Breast epithelium (tissue), 4 donors: ENCODE measurements at regions not wholly inside any gene's neighbourhood (a gene's known extent, or its start where the extent isn't known, plus 50 kb on each side); places are given as distances from the start of the nearest gene placed in this dataset.
"Not testable (repeated sequence)": the region's sequence is repeated elsewhere in the genome, so short reads cannot be mapped to it uniquely, and the experiment has no call there.

Experiments
- DNase-seq, 2 donors: peaks; one replicate each; pipeline ENCODE4 v3.0.0-alpha.2; 2019; ENCODE audit warnings: low spot score in 2 of 2
- H3K27ac ChIP-seq, 2 donors: fragments of 200-600 bp; sonication (generic) in 1 of 2; one replicate each; pipeline ENCODE4 v1.5.1; 2016 to 2019; ENCODE audit warnings: mild to moderate bottlenecking in 1 of 2
- H3K27me3 ChIP-seq, 2 donors: fragments of 200-600 bp; sonication (generic) in 1 of 2; one replicate each; pipeline versions ENCODE4 v1.5.1 to v1.6.0; 2017 to 2019; ENCODE audit warnings: control low read depth in 1 of 2, mild to moderate bottlenecking in 1 of 2
- H3K36me3 ChIP-seq: fragments of 200-600 bp; one replicate; pipeline ENCODE4 v1.5.1; 2019
- H3K4me1 ChIP-seq, 2 donors: fragments of 200-600 bp; sonication (generic); one replicate each; pipeline ENCODE4 v1.5.1; 2016 to 2019; ENCODE audit warnings: control low read depth in 1 of 2
- H3K4me3 ChIP-seq, 3 donors: fragments of 200-600 bp; sonication (generic); 1 replicate in 2 of 3; 2 replicates in 1 of 3; pipeline ENCODE4 v1.5.1; 2016 to 2019; ENCODE audit warnings: mild to moderate bottlenecking in 3 of 3, moderate library complexity in 2 of 3
- H3K9me3 ChIP-seq, 2 donors: fragments of 200-600 bp; sonication (generic) in 1 of 2; one replicate each; pipeline ENCODE4 v1.5.1; 2016 to 2019; ENCODE audit warnings: control low read depth in 1 of 2
- CTCF ChIP-seq, 3 donors: fragments of 450-650 bp; IDR thresholded peaks; one replicate each; pipeline ENCODE4 v1.5.1; 2016 to 2017; ENCODE audit warnings: antibody characterized with exemption in 3 of 3, mild to moderate bottlenecking in 3 of 3, moderate library complexity in 3 of 3
- POLR2A ChIP-seq: fragments of 450-650 bp; IDR thresholded peaks from one replicate; pipeline ENCODE4 v1.6.1; 2016; ENCODE audit warnings: antibody characterized with exemption, mild to moderate bottlenecking, moderate library complexity
- POLR2AphosphoS5 ChIP-seq, 3 donors: sonication (generic); formaldehyde crosslinking; IDR thresholded peaks; one replicate each; pipeline ENCODE4 v1.6.1; 2017; ENCODE audit warnings: antibody characterized with exemption in 3 of 3
- intact Hi-C: fragments of 100-400 bp; cut with DNase I; formaldehyde crosslinking; loops from one replicate; pipeline ENCODE4 v1.15.1; 2023; ENCODE audit warnings: low total_unique reads

DNA sequence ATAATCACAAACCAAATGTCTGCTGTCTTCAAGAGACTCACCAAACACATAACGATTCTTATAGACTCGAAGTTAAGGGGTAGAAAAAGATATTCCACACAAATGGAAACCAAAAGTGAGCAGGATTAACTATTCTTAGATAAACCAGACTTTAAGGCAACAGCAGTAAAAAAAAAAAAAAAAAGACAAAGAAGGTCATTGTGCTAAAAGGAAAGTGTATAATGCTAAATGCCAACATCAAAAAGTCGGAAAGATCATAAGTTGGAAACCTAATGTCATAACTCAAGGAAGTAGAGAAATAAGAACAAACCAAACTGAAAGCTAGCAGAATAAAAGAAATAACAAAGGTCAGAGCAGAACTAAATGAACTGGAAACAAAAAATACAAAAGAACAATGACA, 714.6 kb downstream of the SEMA5A start:
- H3K27ac ChIP-seq, result no peak overlapping the region
- H3K4me1 ChIP-seq, result no peaks in the 10 kb centered on the region
- no peaks in the 10 kb centered on the region for H3K36me3 ChIP-seq
- no peaks in the 10 kb centered on the region for H3K9me3 ChIP-seq
- no peaks in the 10 kb centered on the region for H3K27me3 ChIP-seq
- no peak overlapping the region for H3K4me3 ChIP-seq
- intact Hi-C loops, result no loop called here
- no peak for TF ChIP-seq CTCF (IDR thresholded peaks at IDR 0.05)
- no peak for TF ChIP-seq POLR2AphosphoS5 (IDR thresholded peaks at IDR 0.05)
- TF ChIP-seq POLR2A, result no peak
- DNase-seq, result no peak

GRCh38 chr5:8831854-8832253, 714.0 kb downstream of the SEMA5A start:
- intact Hi-C loops, result no loop called here
- no peak overlapping the region for H3K27ac ChIP-seq
- DNase-seq, result no peak
- TF ChIP-seq CTCF (IDR thresholded peaks at IDR 0.05) (no peak), POLR2AphosphoS5 (IDR thresholded peaks at IDR 0.05) (no peak), POLR2A (no peak)
- no peaks in the 10 kb centered on the region for H3K36me3 ChIP-seq
- H3K4me1 ChIP-seq, result no peaks in the 10 kb centered on the region
- H3K4me3 ChIP-seq, result no peak overlapping the region
- no peaks in the 10 kb centered on the region for H3K9me3 ChIP-seq
- no peaks in the 10 kb centered on the region for H3K27me3 ChIP-seq

DNA sequence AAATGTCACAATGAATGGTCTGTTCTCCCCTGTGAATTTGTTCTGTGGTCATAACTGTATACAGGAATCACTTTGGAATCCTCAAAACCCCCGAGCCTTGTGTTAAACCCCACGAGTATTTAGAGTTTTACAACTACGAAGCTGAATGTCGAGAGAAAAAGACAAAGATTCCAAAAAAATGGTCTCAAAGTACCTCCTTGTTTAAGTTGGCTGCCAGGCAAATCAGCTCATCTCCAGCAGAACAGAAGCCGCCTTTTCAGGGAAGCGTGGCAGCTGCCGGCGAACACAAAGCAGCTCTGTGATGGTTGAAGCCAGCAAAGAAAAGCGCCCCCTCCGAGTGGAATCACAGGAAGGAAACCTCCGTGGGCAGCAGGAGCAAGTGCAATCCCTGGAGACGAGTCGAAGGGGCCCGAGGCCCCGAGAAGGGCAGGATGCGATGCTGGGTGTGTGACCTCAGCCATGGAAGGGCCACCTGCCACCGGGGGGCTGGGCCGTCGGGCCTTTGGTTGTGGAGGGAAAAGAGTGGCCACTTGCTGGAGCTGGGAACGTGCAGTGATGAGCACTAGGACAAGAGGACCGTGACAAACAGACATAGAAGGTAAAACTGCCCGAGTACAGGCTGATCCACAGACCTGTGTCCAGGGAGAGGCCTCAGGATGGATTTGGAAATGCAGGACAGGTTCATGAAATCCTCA, 706.4 kb downstream of the SEMA5A start:
- DNase-seq, result no peak

DNA sequence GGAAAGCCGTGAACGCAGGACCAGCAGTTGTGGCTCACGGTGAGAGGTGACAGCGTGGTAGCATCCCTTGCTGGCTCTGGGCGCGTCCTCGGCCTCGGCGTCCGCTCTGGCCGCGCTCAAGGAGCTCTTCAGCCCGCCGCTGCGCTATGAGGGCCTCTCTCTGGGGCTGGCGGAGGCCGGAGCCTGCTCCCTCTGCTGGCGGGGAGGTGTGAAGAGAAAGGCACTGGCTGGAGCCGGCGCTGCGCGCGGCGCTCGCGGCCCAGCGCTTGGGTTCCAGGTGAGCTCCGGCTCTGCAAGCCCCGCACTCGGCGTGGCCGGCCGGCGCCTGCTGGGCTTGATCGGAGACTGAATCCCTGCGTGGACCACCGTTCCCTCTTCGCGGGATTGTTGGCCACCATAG, 705.6 kb downstream of the SEMA5A start:
- TF ChIP-seq CTCF (IDR thresholded peaks at IDR 0.05) (no peak), POLR2A (no peak), POLR2AphosphoS5 (IDR thresholded peaks at IDR 0.05) (no peak)
- Histone ChIP-seq H3K27ac (no peak overlapping the region), H3K9me3 (peaks cover 4 to 8% of the 10 kb centered on the region in 2 donors), H3K27me3 (no peaks in the 10 kb centered on the region), H3K4me1 (no peaks in the 10 kb centered on the region), H3K4me3 (no peak overlapping the region), H3K36me3 (no peaks in the 10 kb centered on the region)
- no peak for DNase-seq
- intact Hi-C loops, result no loop called here

More for the DNA sequence above, 706.4 kb downstream of the SEMA5A start:
- intact Hi-C loops, result no loop called here
- TF ChIP-seq POLR2AphosphoS5 (IDR thresholded peaks at IDR 0.05) (no peak), CTCF (IDR thresholded peaks at IDR 0.05) (no peak), POLR2A (no peak)
- no peak overlapping the region for H3K27ac ChIP-seq
- no peak overlapping the region for H3K4me3 ChIP-seq
- peaks cover 4 to 8% of the 10 kb centered on the region in 2 donors for H3K9me3 ChIP-seq
- H3K36me3 ChIP-seq, result no peaks in the 10 kb centered on the region
- no peaks in the 10 kb centered on the region for H3K4me1 ChIP-seq
- H3K27me3 ChIP-seq, result no peaks in the 10 kb centered on the region

DNA sequence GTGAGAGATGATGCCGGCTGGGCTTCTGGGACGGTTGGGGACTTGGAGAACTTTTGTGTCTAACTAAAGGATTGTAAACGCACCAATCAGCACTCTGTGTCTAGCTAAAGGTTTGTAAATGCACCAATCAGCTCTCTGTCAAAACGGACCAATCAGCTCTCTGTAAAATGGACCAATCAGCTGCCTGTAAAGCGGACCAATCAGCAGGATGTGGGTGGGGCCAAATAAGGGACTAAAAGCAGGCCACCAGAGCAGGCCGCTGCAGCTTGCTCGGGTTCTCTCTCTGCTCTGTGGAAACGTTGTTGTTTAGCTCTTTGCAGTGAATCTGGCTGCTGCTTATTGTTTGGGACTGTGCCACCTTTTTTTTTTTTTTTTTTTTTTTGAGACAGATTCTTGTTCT, 705.1 kb downstream of the SEMA5A start:
- H3K36me3 ChIP-seq, DNase-seq, H3K27ac ChIP-seq, H3K4me1 ChIP-seq, intact Hi-C loops, H3K4me3 ChIP-seq, H3K27me3 ChIP-seq, H3K9me3 ChIP-seq: not testable (repeated sequence)
